GM13977 (cell line): ENCODE measurements at regions not wholly inside any gene's neighbourhood (a gene's known extent, or its start where the extent isn't known, plus 50 kb on each side); places are given as distances from the start of the nearest gene placed in this dataset.

Source experiments
- DNase-seq: peaks from one replicate; pipeline ENCODE4 v3.0.0; 2012; ENCODE audit warnings: low spot score
- CTCF ChIP-seq: IDR thresholded peaks from 2 replicates; pipeline ENCODE4 v1.5.1; 2012; ENCODE audit warnings: mild to moderate bottlenecking, control low read depth; ENCODE audit not compliant: insufficient read depth; ENCODE audit errors: extremely low read depth, missing control alignments
- in situ Hi-C: fragments of 300-500 bp; cut with MboI; formaldehyde crosslinking; loops from one replicate; pipeline ENCODE4 v1.12.0; 2022; ENCODE audit warnings: low sequenced_read_pairs, low pct_unique_long_range_greater_than_20kb, mixed read lengths, inconsistent platforms; ENCODE audit not compliant: unreplicated experiment

- TF ChIP-seq CTCF: no peak
- DNase-seq: no peak
- in situ Hi-C loops: no loop called here
Measured at GRCh38 chr18:51907687-51908597, 432.1 kb upstream of the DCC start.

DNA sequence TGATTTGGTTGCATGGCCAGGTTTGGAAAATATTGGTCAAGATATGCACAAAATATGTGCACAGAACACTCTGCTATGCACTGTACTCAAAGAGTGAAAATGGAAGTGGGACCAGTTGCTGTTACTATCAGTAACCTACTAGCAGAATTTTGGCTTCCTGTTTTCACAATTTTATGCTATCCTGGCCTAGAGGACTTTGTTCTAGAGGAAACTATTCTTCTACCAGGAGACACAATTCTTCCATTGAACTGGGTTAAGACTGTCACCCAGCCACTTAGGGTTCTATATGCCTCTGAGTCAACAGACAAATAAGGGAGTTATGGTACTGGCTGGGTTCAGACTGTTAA is 431.4 kb upstream of the DCC start:
- in situ Hi-C loops: no loop called here
- TF ChIP-seq CTCF: no peak
- no peak for DNase-seq

GRCh38 chr18:51911584-51911983 is 428.4 kb upstream of the DCC start:
- no peak for DNase-seq
- no peak for TF ChIP-seq CTCF
- in situ Hi-C loops: no loop called here

- in situ Hi-C loops: no loop called here
- DNase-seq: no peak
- TF ChIP-seq CTCF: no peak
Measured at GRCh38 chr18:51912381-51912780, 427.6 kb upstream of the DCC start.

GRCh38 chr18:51915176-51915575 is 424.8 kb upstream of the DCC start:
- in situ Hi-C loops: no loop called here
- no peak for TF ChIP-seq CTCF
- no peak for DNase-seq

- in situ Hi-C loops: no loop called here
- no peak for DNase-seq
- no peak for TF ChIP-seq CTCF
Measured at GRCh38 chr18:51921862-51922261, 418.1 kb upstream of the DCC start.
